Fibroblast of skin of scalp (primary cell): ENCODE measurements at regions not wholly inside any gene's neighbourhood (a gene's known extent, or its start where the extent isn't known, plus 50 kb on each side); places are given as distances from the start of the nearest gene placed in this dataset.
A peak's percentile ranks its signal among the peaks of the same experiment; 100 is the strongest.

Experiments
- DNase-seq: peaks from one replicate; pipeline ENCODE4 v3.0.0-alpha.2; 2013

DNA sequence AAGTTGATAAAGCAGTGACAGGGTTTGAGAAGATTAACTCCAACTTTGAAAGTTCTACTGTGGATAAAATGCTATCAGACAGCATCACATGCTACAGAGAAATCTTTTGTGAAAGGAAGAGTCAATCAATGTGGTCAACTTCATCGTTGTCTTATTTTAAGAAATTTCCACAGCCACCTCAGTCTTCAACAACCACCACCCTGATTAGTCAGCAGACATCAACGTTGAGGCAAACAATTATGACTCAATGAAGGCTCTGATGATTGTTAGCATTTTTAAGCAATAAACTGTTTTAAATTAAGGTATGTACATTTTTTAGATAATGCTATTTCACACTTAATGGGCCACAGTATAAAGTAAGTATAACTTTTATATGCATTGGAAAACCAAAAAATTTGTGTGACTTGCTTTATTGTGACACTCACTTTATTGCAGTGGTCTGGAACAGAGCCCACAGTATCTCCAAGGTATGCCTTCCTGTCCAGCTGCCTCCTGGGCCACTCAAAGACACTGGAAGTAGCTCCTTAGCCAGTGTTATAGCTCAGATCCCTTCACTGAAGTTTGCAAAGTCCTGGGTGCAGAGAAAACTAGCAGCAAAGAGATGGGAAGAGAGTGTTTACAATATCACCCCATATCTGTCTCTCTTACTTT, 293.1 kb downstream of the ARHGAP12 start:
- peak; percentile 43 for DNase-seq

DNA sequence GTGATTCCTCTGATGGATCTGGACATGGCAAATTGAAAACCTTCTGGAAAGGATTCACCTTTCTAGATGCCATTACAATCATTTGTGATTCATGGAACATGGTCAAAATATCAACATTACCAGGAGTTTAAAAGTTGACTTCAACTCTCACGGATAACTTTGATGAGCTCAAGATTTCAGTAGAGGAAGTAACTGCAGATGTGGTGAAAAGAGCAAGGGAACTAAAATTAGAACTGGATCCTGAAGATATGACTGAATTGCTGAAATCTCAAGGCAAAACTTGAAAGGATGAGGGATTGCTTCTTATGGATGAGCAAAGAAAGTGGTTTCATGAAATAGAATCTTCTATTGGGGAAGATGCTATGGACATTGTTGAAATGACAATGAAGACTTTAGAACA, 293.6 kb downstream of the ARHGAP12 start:
- no peak for DNase-seq

DNA sequence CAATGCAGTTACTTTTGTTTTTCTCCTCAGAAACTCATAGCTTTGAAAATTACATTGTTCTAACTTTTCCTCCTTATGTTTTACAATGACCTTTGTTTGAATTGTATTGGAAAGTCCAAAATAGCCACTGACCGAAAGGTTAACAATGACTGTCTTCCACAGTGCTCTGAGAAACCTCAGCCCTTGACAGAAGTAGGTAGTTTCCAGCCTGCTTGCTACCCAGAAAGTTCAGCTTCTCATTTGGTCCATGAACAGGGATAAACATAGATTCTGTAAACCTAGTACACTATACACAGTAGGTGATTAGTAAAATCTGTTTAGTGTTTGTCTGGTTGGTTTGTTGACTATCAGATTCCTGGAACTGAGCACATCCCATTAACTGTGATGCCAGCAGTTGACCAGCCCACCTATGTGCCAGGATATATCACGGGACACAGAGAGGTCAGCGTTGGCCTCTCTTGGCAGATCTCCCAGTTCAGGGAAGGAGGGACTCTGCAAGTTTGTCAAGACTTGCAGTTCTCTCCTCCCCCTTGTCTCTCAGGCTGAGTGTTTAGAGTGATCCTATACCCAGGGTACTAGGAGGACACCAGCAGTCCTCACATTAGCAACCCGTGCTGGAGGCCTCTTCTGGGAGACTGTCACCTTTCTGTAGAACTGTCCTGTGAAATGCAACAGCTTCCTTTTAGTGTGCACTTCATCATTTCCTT, 297.6 kb downstream of the ARHGAP12 start:
- DNase-seq: no peak

DNA sequence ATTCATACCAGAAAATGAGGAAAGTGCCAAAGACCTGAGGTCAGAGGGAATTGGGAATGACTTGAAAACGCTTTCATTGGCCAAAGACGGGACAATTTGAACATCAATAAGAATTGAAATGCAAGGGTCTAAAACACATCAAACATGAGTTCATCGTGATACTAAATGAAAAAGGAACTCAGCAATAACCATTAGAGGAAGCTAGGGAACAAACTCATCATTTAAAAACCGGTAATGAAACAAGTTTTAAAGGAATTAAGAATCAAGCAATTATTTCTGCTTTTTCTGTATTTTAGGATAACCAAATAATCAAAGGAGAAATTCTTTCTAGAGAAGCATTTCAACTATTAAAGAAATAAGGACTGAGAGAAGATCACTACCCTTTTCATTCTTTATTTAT, 303.1 kb downstream of the ARHGAP12 start:
- no peak for DNase-seq

DNA sequence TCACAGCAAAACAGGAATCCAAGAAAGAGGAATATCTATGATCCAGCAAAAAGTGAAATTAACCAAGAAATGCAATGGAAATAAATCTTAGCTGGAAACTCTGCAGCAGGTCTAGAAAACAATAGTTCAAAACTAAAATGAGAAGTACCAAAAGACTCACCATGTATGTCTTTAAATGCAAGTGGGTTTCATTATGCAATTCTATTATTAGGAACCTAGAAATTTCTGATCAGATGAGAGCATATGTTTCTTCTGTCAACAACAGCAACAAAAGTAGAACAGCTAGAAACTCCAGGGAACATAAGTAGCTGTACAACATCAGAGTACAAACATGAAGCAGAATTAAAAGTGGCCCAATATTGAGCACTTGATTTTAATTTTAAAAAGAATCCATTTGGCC, 304.0 kb downstream of the ARHGAP12 start:
- no peak for DNase-seq

DNA sequence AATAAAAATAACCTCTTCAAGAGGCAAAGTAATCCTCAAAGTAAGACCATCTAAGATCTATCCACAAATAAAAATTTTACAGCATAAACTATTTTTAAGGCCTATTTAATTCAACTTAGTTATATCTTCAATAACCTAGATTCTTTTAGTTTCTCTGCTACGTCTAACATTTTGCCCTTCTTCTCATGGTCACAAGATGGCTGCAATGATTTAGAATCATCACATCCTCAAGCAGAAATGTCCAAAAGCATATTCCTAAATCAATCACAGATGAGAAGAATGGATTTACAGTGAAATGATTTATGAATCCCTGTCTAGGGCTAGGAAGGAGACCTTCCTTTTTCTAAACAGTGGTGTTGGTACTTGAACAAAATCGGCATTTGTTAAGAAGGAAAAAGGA, 304.7 kb downstream of the ARHGAP12 start:
- DNase-seq: peak; percentile 48

DNA sequence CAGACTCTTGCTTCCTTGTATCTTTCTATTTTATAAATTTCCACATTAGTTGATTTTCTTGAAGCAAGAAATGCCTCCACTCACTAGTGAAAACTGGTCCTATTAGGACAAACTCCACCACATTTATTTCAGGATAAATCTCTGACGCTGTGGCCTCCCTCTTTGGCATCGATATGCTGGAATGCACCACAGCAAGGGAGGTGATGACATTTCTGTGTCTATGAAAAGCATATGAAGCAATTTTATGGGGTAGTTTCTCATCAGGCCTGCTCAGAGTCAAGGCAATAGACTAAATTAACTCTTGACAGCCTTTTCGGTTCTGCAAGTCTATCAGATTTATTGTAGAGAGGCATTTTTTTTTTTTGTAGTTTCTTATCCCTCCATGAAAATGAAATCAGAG, 304.4 kb downstream of the ZEB1 start:
- peak; percentile 95 for DNase-seq

DNA sequence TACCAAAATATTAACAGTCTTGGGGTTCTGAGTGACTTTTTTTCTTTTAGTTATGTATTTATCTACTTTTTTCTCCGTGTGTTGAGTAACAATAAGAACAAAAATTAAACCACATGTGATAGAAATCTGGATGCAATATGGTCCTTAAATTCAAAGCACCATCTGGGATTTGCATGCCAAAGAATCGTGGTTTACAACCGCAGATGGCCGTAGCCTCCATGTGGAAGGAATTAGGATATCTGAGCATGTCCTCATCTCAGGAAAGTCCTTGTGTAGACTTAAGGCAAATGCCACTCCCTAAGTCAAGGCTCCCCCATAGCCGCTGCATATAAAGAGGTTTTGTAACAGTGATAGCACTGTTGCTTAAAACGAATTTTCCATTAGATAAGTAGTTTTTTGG, 304.0 kb downstream of the ZEB1 start:
- DNase-seq: peak; percentile 97

DNA sequence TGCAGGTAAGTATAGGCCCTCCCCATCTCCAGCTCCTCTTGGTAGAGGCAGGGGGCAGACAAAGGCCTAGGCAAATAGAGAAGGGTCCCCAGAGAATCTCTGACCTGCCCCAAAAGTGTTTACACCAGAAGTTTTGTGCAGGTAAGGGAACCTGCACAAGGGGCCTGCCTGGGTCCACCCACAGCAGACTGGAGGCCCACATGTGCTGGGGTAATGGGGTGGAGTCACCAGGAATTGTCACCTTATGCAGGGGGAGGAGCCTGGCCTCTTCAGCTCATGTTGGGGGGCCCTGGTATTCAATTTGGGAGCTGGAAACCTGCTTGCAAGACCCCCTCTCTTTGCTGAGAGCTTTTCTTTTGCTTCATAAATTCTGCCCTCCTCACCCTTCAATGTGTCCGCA, 302.7 kb downstream of the ZEB1 start:
- no peak for DNase-seq

DNA sequence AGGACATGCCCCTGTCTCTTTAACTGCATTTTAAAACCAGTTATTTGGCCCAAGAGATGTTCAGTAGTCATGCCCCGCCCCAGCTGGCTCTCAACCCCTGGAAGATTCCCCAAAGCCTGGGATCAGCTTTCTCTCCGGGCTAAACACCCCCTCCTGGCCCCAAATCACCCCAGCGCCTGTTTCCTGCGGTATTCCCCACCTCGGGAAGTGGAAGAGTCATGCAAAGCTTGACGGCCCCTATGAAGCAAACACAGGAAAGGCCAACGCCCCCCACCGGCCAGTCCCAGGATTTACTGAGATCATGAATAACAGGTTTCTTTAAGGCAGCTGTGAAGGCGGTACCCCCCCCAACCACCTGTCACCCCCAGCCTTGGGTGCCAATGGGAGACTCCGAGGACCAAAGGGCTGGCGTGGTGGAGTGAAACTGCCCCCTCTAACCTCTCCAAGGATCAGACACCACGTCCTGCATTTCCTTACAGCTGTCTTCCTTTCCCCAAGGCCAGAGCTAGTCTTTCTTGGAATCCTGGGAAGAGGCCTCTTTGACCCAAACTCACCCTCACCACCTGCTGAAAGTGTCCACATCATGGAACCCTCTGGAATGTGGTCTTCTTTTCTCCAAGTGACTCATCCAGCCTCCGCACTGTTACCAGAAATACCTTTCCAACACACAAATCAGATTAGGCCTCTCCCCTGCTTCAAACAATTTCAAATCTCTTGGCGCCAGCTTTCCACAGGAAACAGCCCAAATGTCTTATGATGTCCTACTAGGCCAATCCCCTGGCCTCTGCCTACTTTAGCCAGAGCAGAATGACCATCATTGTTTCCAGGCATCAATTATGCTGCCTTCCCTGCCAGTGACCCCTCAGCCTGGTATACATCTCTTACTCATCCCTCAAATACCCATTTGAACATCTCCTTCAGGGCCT, 301.5 kb downstream of the ZEB1 start:
- DNase-seq: peak; percentile 58

DNA sequence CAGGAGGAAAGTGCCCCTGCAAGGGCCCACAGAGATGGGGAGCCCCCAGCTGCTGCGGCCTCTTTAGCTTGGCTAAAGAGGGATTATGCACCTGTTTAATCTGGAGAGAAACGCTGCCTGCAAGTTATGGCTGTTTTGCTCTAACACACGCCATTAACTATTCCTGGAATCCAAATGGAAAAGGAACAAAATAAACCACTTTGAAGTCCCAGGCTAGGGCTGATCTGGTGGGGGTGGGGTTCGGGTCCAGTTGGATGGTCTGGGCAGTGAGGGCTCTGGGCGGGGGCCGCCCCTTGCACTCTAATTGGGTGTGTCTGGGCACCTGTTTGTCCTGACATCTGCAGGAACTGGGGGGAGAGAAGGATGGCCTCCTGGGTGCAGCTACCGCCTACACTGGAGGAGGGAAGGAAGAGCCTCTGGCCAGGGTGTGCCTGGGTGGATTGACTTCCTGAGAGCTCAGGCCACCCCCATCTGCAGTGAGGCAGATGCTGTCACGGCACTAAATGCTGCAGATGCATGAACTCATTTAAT, 300.6 kb downstream of the ZEB1 start:
- no peak for DNase-seq

DNA sequence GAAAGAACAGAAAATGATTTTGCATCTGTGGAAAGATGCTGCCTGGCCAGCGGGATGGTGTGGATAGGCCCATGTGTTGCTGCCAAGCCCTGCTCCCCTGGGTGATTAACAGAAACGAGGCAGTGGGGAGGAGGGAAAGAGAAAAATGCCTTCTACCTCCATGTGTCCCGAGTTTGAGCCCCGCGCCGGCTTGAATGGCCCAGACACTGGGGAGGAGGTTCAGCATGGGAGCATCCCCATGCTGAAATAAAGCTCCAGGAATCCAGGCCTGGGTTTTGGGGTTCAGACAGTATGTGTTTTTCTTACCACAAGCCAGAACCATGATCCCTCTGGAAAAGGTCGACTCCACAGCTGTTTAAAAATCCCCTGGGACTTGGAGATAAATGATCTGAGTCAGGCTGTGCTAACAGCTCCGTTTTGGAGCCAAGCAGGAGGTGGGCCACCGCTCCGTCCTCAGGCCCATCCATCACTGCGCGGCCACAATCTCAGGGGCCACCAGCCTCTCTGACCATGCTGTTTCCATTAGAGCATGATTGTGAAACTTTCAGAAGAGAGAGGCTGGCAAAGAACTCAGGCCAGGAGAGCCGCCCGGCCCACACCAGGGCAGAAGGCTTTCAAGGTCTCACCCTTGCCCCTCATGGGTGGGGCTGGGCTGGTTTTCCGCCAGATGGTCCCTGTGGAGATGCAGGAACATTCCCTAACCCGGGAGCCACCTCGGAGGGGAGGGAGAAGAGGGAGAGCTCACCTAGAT, 299.7 kb downstream of the ZEB1 start:
- DNase-seq: peak; percentile 90

DNA sequence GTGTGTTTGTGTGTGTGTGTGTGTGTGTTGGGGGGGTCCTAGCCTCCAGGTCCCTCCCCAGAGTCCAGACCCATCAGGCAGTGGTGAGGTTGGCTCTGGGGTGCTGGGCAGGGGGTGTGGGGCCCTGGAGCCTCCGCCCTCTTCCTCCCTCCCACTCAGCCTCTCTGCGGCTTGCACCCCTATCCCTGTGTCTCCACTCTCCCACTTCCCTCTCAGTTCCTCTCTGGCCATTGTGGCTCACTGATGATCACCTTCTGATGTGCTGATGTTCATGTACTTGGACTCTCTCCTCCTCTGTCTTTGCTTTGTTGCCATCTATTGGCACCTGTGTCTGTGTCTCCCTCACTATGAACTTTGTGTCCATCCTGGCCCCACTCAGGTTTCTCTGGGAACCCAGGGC, 298.7 kb downstream of the ZEB1 start:
- no peak for DNase-seq

DNA sequence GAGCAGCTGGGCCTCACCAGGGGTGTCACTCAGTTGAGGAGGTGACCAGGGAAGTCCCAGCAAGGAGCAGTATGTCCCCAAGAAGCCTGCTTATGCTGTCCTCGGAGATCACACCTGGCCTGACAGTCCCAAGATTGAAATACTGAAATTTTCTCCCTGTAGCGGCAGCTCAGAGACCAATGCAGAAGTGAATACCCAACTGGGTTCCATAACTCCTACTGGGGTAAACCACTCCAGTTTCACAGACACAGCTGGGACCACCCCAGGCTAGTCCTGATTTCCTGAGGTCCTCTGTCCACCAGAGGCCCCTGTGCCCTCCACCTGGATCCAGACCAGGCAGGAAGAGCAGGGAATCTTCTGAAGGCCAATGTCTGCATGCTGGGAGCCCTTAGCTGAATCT, 298.1 kb downstream of the ZEB1 start:
- DNase-seq: no peak

DNA sequence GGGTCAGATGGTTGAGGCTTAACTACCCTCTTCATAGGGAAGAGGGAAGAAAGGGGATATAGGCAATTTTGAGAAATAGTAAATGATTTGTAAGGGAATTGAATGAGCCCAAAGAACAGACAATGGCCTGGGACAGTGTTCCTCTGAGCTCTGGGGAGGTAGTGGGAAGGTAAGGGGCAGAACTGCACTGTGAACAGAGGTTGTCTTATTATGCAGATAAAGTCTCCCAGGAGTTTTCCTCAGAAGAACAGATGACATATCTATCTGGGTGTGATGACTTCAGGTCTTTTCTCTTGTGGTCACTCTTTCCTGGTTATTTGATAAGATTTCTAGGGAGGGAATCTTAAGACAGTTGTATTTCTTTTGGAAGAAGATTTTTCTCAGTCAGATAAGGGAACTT, 296.1 kb downstream of the ZEB1 start:
- no peak for DNase-seq

DNA sequence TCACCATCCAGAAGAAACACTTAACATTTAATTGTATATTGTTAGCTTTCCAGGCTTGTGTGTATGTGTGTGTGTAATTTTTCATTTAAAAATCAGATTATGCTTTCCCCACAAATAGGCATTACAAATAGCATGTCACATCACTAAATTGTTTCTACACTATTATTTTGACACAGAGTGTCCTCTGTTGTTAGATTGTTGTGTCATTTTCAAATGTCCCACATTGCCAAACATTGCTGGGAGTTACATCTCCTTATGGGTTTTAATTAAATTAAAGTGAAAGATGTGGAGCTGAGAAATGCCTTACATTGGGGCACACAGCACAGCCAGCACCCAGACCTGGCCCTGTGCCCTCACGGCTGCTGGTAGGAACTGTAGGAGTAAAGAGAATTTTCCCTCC, 295.6 kb downstream of the ZEB1 start:
- no peak for DNase-seq

DNA sequence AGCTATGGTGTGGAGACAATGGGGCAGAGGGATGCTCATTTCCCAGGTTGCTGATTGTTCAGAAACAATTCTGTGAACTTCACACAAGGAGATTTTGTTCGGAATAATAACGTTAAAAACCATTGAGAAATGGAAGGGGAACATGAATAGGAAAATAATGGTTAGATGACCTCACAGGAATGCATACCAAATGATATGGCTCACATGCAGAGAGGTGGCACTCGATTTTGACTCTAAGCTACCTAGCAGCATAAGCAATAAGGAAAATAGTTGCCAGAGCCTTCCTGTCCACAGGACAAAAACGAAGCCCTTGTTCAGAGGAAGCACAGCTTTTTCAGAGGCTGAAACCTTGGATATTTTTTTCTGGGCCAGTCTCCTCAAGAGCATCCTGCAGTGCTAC, 293.1 kb downstream of the ZEB1 start:
- no peak for DNase-seq

DNA sequence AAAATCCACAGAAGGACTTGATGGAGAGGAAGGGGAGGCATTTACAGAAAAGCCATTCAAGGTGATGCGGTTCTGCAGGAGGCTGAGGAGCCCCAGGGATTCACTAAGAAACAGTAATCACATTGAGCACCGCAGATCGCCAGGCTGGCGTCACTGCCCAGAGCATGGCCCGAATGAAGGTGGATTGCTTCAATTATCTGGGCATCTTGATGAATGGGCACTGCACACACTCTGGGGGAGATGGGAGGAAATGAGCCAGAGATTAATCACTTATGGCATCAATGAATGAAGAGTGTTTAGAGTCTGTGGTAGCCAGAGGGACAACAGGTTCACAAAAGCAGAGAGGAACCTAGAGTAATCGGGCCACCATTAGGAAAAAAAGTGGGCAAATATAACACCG, 292.1 kb downstream of the ZEB1 start:
- no peak for DNase-seq

DNA sequence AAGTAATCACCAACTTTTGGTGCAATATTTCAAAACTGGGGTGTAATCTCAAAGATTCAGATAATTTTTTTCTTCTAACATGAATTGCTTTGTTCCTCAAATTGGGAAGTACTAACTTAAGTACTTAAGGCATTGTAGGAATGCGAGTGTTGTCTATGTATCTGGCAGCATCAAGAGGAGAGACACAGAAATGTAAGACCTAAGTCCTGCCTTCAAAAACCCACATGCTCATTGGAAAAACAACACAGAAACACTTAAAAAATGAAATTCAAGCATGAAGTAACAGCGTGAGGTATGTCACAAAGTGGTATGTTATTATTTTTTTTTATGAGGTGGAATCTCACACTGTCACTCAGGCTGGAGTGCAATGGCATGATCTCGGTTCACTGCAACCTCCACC, 288.5 kb downstream of the ZEB1 start:
- DNase-seq: peak; percentile 68

DNA sequence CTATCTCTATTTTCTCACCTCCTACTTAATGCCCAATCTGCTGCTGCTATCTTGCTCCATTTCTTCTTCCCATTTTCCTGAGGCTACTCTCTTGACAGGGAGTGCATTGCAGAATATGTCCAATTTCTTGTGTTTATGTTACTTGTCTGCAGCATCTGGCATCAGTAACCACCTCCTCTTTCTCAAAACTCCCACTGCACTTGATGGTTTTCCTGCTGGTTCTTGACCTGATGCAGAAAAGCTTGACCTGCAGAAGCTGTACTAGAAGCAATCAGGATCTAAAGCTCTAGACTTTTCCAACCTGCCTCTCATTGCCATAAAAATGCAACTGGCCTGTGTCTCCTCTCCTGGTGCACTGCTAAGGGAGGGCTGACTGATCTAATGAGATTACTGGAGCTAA, 287.8 kb downstream of the ZEB1 start:
- DNase-seq: no peak

DNA sequence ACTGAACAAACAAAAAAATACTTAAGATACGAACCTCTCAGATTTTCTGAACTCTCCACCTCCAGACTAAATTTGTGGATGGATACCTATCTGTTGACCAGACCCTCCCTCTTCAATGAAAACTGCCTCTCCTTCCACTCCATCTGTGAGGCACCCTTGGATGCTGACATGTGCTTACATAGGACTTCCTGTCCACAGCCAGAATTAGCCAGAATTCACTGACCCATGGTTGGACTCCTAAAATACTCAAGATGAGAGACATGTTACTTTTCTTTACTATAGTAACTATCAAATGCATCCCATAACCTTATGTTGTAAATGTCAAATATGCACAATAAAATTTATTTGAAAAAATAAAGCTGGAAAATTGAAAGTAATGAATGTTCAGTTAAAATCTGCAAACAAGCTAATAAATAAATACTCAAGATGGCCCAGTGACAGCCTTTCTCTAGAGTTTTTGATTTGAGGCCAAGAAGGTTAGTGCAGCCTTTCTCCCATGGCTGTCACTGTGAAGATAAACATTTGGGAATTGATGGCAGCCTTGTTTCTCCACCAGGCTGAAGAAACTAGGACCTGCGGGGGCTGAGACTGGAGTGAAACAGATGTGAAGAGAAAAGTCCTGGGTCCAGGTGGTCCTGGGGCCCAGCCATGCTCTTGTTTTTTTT, 287.0 kb downstream of the ZEB1 start:
- no peak for DNase-seq

DNA sequence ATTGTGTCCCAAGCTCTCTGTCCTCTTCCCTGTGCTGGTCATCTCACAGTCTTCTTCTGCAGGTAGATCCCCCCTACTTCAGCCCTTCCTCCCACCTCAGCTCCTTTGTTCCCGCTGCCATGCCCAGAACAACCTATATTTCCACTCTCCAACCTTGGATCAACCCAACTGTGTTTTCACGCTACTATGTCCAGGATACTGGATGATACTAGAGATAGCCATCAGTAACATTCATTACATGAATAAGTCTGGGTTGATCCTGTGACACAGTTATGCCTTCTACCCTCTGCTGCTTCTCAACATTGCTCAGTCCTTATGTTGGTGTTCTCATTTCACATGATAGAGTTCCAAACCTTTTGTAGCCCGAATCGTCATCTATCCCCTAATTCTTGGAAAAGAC, 286.4 kb downstream of the ZEB1 start:
- DNase-seq: no peak
